Hepatocyte (in vitro differentiated cells): ENCODE measurements at regions not wholly inside any gene's neighbourhood (a gene's known extent, or its start where the extent isn't known, plus 50 kb on each side); places are given as distances from the start of the nearest gene placed in this dataset.

Source experiments
- DNase-seq: peaks from one replicate; pipeline ENCODE4 v3.0.0-alpha.2; 2016; ENCODE audit warnings: low spot score
- H2AFZ ChIP-seq: fragments of 200-600 bp; sonication (generic); 2 replicates; pipeline ENCODE4 v1.6.0; 2016; ENCODE audit warnings: antibody characterized with exemption, mild to moderate bottlenecking
- H3K27ac ChIP-seq: fragments of 200-600 bp; sonication (generic); 2 replicates; pipeline ENCODE4 v1.5.1; 2016; ENCODE audit warnings: mild to moderate bottlenecking
- H3K27me3 ChIP-seq: fragments of 200-600 bp; sonication (generic); 2 replicates; pipeline ENCODE4 v1.6.1; 2016
- H3K36me3 ChIP-seq: fragments of 200-600 bp; sonication (generic); replicated peaks from 2 replicates; pipeline ENCODE4 v1.5.1; 2016; ENCODE audit warnings: low read depth; ENCODE audit not compliant: insufficient read depth
- H3K4me1 ChIP-seq: fragments of 200-600 bp; sonication (generic); 2 replicates; pipeline ENCODE4 v1.5.1; 2016; ENCODE audit warnings: mild to moderate bottlenecking, moderate library complexity; ENCODE audit not compliant: insufficient read depth
- H3K4me2 ChIP-seq: fragments of 200-600 bp; sonication (generic); 2 replicates; pipeline ENCODE4 v1.6.0; 2016
- H3K4me3 ChIP-seq: fragments of 200-600 bp; sonication (generic); 2 replicates; pipeline ENCODE4 v1.5.1; 2016; ENCODE audit warnings: mild to moderate bottlenecking
- H3K79me2 ChIP-seq: fragments of 200-600 bp; sonication (generic); 2 replicates; pipeline ENCODE4 v1.6.0; 2017; ENCODE audit warnings: mild to moderate bottlenecking
- H3K9me2 ChIP-seq: fragments of 200-600 bp; sonication (generic); replicated peaks from 2 replicates; pipeline ENCODE4 v1.6.0; 2017; ENCODE audit warnings: mild to moderate bottlenecking; ENCODE audit not compliant: insufficient read depth
- H3K9me3 ChIP-seq: fragments of 200-600 bp; sonication (generic); 2 replicates; pipeline ENCODE4 v1.5.1; 2016; ENCODE audit warnings: low read depth, mild to moderate bottlenecking
- H4K20me1 ChIP-seq: fragments of 200-600 bp; sonication (generic); 2 replicates; pipeline ENCODE4 v1.6.0; 2016; ENCODE audit warnings: mild to moderate bottlenecking; ENCODE audit not compliant: insufficient read depth, poor library complexity, severe bottlenecking
- CTCF ChIP-seq: fragments of 200-600 bp; sonication (generic); IDR thresholded peaks from 2 replicates; pipeline ENCODE4 v1.5.1; 2016; ENCODE audit warnings: antibody characterized with exemption, mild to moderate bottlenecking; ENCODE audit not compliant: poor library complexity
- EZH2 ChIP-seq: fragments of 200-600 bp; sonication (generic); IDR thresholded peaks from 2 replicates; pipeline ENCODE4 v1.6.1; 2016; ENCODE audit warnings: antibody characterized with exemption, mild to moderate bottlenecking, borderline replicate concordance
- EZH2phosphoT487 ChIP-seq: fragments of 200-600 bp; sonication (generic); IDR thresholded peaks from one replicate; pipeline ENCODE4 v1.6.1; 2018; ENCODE audit warnings: antibody characterized with exemption, mild to moderate bottlenecking, low read depth, moderate library complexity; ENCODE audit not compliant: unreplicated experiment, severe bottlenecking
- WGBS: methylation state at CpG from one replicate; pipeline ENCODE4 v1.1.6; 2016; ENCODE audit warnings: low lambda C conversion rate; ENCODE audit errors: missing lambda C conversion rate; 5-methylcytosine and 5-hydroxymethylcytosine counted together

- no peaks in the 10 kb centered on the region for H3K27me3 ChIP-seq
- no peak overlapping the region for H2AFZ ChIP-seq
- no peaks in the 10 kb centered on the region for H3K36me3 ChIP-seq
- TF ChIP-seq CTCF, result no peak
- H3K4me1 ChIP-seq, result no peaks in the 10 kb centered on the region
- H3K9me3 ChIP-seq, result no peaks in the 10 kb centered on the region
- no peak for DNase-seq
- no peaks in the 10 kb centered on the region for H4K20me1 ChIP-seq
- no peak overlapping the region for H3K27ac ChIP-seq
- H3K9me2 ChIP-seq, result no peaks in the 10 kb centered on the region
- no peaks in the 10 kb centered on the region for H3K79me2 ChIP-seq
- no peak overlapping the region for H3K4me2 ChIP-seq
- 77% methylated on average over 1 of the region's 1 CpG for WGBS
- H3K4me3 ChIP-seq, result no peak overlapping the region
These were observed 112.8 kb upstream of the NCK2 start for GRCh38 chr2:105631922-105632321.

- Histone ChIP-seq H3K27me3 (no peaks in the 10 kb centered on the region), H3K4me3 (no peak overlapping the region), H3K9me3 (no peaks in the 10 kb centered on the region), H3K36me3 (no peaks in the 10 kb centered on the region), H3K79me2 (no peaks in the 10 kb centered on the region), H4K20me1 (no peaks in the 10 kb centered on the region), H3K4me2 (no peak overlapping the region), H3K27ac (no peak overlapping the region), H3K9me2 (no peaks in the 10 kb centered on the region), H2AFZ (no peak overlapping the region), H3K4me1 (peaks cover 2% of the 10 kb centered on the region)
- no peak for TF ChIP-seq EZH2
- no peak for TF ChIP-seq EZH2phosphoT487
- TF ChIP-seq CTCF, result no peak
- DNase-seq, result no peak
- WGBS, result 79% methylated on average over 9 of the region's 9 CpGs
These were observed 113.7 kb upstream of the NCK2 start for GRCh38 chr2:105631011-105631410.

GRCh38 chr2:105629634-105630033, 115.1 kb upstream of the NCK2 start:
- DNase-seq, result no peak
- H3K4me3 ChIP-seq, result no peak overlapping the region
- no peaks in the 10 kb centered on the region for H3K9me3 ChIP-seq
- no peaks in the 10 kb centered on the region for H3K79me2 ChIP-seq
- no peaks in the 10 kb centered on the region for H3K9me2 ChIP-seq
- no peaks in the 10 kb centered on the region for H3K36me3 ChIP-seq
- TF ChIP-seq EZH2 (no peak), CTCF (no peak), EZH2phosphoT487 (no peak)
- H3K27ac ChIP-seq, result no peak overlapping the region
- H4K20me1 ChIP-seq, result no peaks in the 10 kb centered on the region
- peaks cover 6% of the 10 kb centered on the region for H3K4me1 ChIP-seq
- 79% methylated on average over 1 of the region's 1 CpG for WGBS
- no peaks in the 10 kb centered on the region for H3K27me3 ChIP-seq
- H2AFZ ChIP-seq, result no peak overlapping the region
- no peak overlapping the region for H3K4me2 ChIP-seq

GRCh38 chr2:105627534-105627933, 117.2 kb upstream of the NCK2 start:
- 95% methylated on average over 3 of the region's 3 CpGs for WGBS
- no peak overlapping the region for H3K4me3 ChIP-seq
- no peak for DNase-seq
- no peaks in the 10 kb centered on the region for H3K79me2 ChIP-seq
- no peaks in the 10 kb centered on the region for H3K9me3 ChIP-seq
- H3K27ac ChIP-seq, result no peak overlapping the region
- H3K9me2 ChIP-seq, result no peaks in the 10 kb centered on the region
- no peak overlapping the region for H3K4me2 ChIP-seq
- H2AFZ ChIP-seq, result no peak overlapping the region
- H3K4me1 ChIP-seq, result peaks cover 6% of the 10 kb centered on the region
- TF ChIP-seq CTCF (no peak), EZH2 (no peak), EZH2phosphoT487 (no peak)
- H3K27me3 ChIP-seq, result no peaks in the 10 kb centered on the region
- no peaks in the 10 kb centered on the region for H3K36me3 ChIP-seq
- no peaks in the 10 kb centered on the region for H4K20me1 ChIP-seq
